H9 (cell line): ENCODE measurements at regions not wholly inside any gene's neighbourhood (a gene's known extent, or its start where the extent isn't known, plus 50 kb on each side); places are given as distances from the start of the nearest gene placed in this dataset.
A peak's percentile ranks its signal among the peaks of the same experiment; 100 is the strongest.

Experiments used
- DNase-seq: peaks from one replicate; pipeline ENCODE4 v3.0.0-alpha.2; 2017
- H2AFZ ChIP-seq: one replicate; pipeline ENCODE4 v1.6.1; 2013; ENCODE audit warnings: mild to moderate bottlenecking, low read length, control low read depth, moderate library complexity
- H2AK5ac ChIP-seq: 2 replicates; pipeline ENCODE4 v1.6.1; 2013; ENCODE audit warnings: low read length, control low read depth, mixed read lengths; ENCODE audit not compliant: insufficient read length
- H2BK120ac ChIP-seq: one replicate; pipeline ENCODE4 v1.6.1; 2013; ENCODE audit warnings: low read depth, mild to moderate bottlenecking, low read length, control low read depth, inconsistent platforms; ENCODE audit not compliant: poor library complexity, severe bottlenecking
- H2BK12ac ChIP-seq: 2 replicates; pipeline ENCODE4 v1.6.1; 2013; ENCODE audit warnings: low read length, control low read depth, mixed read lengths, low read depth; ENCODE audit not compliant: insufficient read length
- H2BK15ac ChIP-seq: 2 replicates; pipeline ENCODE4 v1.6.1; 2013; ENCODE audit warnings: low read depth, low read length, control low read depth
- H2BK20ac ChIP-seq: one replicate; pipeline ENCODE4 v1.6.1; 2013; ENCODE audit warnings: low read depth, mild to moderate bottlenecking, low read length, control low read depth, inconsistent platforms; ENCODE audit not compliant: poor library complexity, severe bottlenecking
- H2BK5ac ChIP-seq: 2 replicates; pipeline ENCODE4 v1.6.1; 2013; ENCODE audit warnings: low read length, control low read depth, mixed read lengths; ENCODE audit not compliant: insufficient read length
- H3K14ac ChIP-seq: 2 replicates; pipeline ENCODE4 v1.6.1; 2013; ENCODE audit warnings: low read length, control low read depth; ENCODE audit not compliant: insufficient read depth
- H3K18ac ChIP-seq: 2 replicates; pipeline ENCODE4 v1.6.1; 2013; ENCODE audit warnings: low read depth, mild to moderate bottlenecking, mixed read lengths, low read length, control low read depth; ENCODE audit not compliant: insufficient read length
- H3K23ac ChIP-seq: 2 replicates; pipeline ENCODE4 v1.6.1; 2013; ENCODE audit warnings: low read length, control low read depth, mixed read lengths, low read depth; ENCODE audit not compliant: insufficient read length
- H3K23me2 ChIP-seq: 2 replicates; pipeline ENCODE4 v1.6.1; 2013; ENCODE audit warnings: low read depth, mild to moderate bottlenecking, mixed read lengths, low read length, control low read depth; ENCODE audit not compliant: insufficient read length, poor library complexity, severe bottlenecking
- H3K27ac ChIP-seq: 2 replicates; pipeline ENCODE4 v1.5.1; 2013; ENCODE audit warnings: low read length, control low read depth, mixed read lengths, low read depth; ENCODE audit not compliant: insufficient read length
- H3K27me3 ChIP-seq: 2 replicates; pipeline ENCODE4 v1.6.1; 2013; ENCODE audit warnings: low read length, control low read depth, inconsistent platforms; ENCODE audit not compliant: insufficient read depth
- H3K4ac ChIP-seq: 2 replicates; pipeline ENCODE4 v1.6.1; 2013; ENCODE audit warnings: low read depth, mild to moderate bottlenecking, control low read depth, inconsistent platforms, low read length, moderate library complexity
- H3K4me1 ChIP-seq: 2 replicates; pipeline ENCODE4 v1.6.1; 2013; ENCODE audit warnings: low read length, control low read depth, inconsistent platforms; ENCODE audit not compliant: insufficient read depth
- H3K4me2 ChIP-seq: 2 replicates; pipeline ENCODE4 v1.6.1; 2013; ENCODE audit warnings: low read length, control low read depth, mixed read lengths; ENCODE audit not compliant: insufficient read length, insufficient read depth
- H3K56ac ChIP-seq: 2 replicates; pipeline ENCODE4 v1.6.1; 2013; ENCODE audit warnings: low read depth, mild to moderate bottlenecking, mixed read lengths, low read length, control low read depth; ENCODE audit not compliant: insufficient read length
- H3K79me1 ChIP-seq: 2 replicates; pipeline ENCODE4 v1.6.1; 2013; ENCODE audit warnings: low read depth, mild to moderate bottlenecking, moderate library complexity, low read length, control low read depth, inconsistent platforms; ENCODE audit not compliant: insufficient read depth, poor library complexity, severe bottlenecking
- H3K79me2 ChIP-seq: 2 replicates; pipeline ENCODE4 v1.6.1; 2013; ENCODE audit warnings: low read length, control low read depth, inconsistent platforms; ENCODE audit not compliant: insufficient read depth
- H3K9ac ChIP-seq: 2 replicates; pipeline ENCODE4 v1.6.1; 2013; ENCODE audit warnings: low read length, control low read depth, mixed read lengths; ENCODE audit not compliant: insufficient read length; ENCODE audit errors: extremely low read depth
- H3K9me3 ChIP-seq: one replicate; pipeline ENCODE4 v1.6.1; 2013; ENCODE audit warnings: low read depth, low read length, inconsistent platforms; ENCODE audit not compliant: control insufficient read depth
- H3T11ph ChIP-seq: one replicate; pipeline ENCODE4 v1.6.1; 2013; ENCODE audit warnings: mild to moderate bottlenecking, low read length, control low read depth, inconsistent platforms
- H4K20me1 ChIP-seq: one replicate; pipeline ENCODE4 v1.6.1; 2013; ENCODE audit not compliant: control insufficient read depth, insufficient read length, insufficient read depth
- H4K5ac ChIP-seq: 2 replicates; pipeline ENCODE4 v1.6.1; 2013; ENCODE audit warnings: low read depth, mild to moderate bottlenecking, mixed read lengths, low read length, control low read depth; ENCODE audit not compliant: insufficient read length
- H4K8ac ChIP-seq: replicated peaks from 2 replicates; pipeline ENCODE4 v1.6.1; 2013; ENCODE audit warnings: low read length, control low read depth, mixed read lengths, low read depth; ENCODE audit not compliant: insufficient read length
- H4K91ac ChIP-seq: 2 replicates; pipeline ENCODE4 v1.6.1; 2013; ENCODE audit warnings: low read depth, mild to moderate bottlenecking, moderate library complexity, mixed read lengths, low read length, control low read depth; ENCODE audit not compliant: insufficient read length
- H3K27ac Mint-ChIP-seq, 3 experiments: 2 replicates in 2 of 3; 3 replicates in 1 of 3; pipeline ENCODE4 v1.8.0; 2020 to 2021; ENCODE audit warnings: mixed read lengths in 3 of 3, mild to moderate bottlenecking in 1 of 3, moderate library complexity in 1 of 3
- H3K27me3 Mint-ChIP-seq: 2 replicates; pipeline ENCODE4 v1.8.0; 2021; ENCODE audit warnings: low read depth, mild to moderate bottlenecking, moderate library complexity, mixed read lengths
- H3K36me3 Mint-ChIP-seq, 3 experiments: 2 replicates in 2 of 3; 3 replicates in 1 of 3; pipeline ENCODE4 v1.8.0; 2020 to 2021; ENCODE audit warnings: low read depth in 3 of 3, mixed read lengths in 3 of 3; ENCODE audit not compliant: insufficient read depth in 1 of 3
- H3K4me1 Mint-ChIP-seq, 2 experiments: 2 replicates each; pipeline ENCODE4 v1.8.0; 2020; ENCODE audit warnings: mixed read lengths in 2 of 2
- H3K4me3 Mint-ChIP-seq, 2 experiments: 2 replicates in 1 of 2; 3 replicates in 1 of 2; pipeline ENCODE4 v1.8.0; 2020 to 2021; ENCODE audit warnings: mild to moderate bottlenecking in 2 of 2, mixed read lengths in 2 of 2, moderate library complexity in 1 of 2
- H3K9me3 Mint-ChIP-seq, 2 experiments: 2 replicates in 1 of 2; 3 replicates in 1 of 2; pipeline ENCODE4 v1.8.0; 2020; ENCODE audit warnings: mild to moderate bottlenecking in 2 of 2, mixed read lengths in 2 of 2, moderate library complexity in 1 of 2
- WGBS: extraction: QIAGEN DNeasy Blood & Tissue Kit; methylation state at CpG from one replicate; pipeline ENCODE4 v1.1.7; 2013; ENCODE audit warnings: missing lambda C conversion rate, low lambda C conversion rate, mixed read lengths; ENCODE audit not compliant: insufficient read length; ENCODE audit errors: extremely low coverage; 5-methylcytosine and 5-hydroxymethylcytosine counted together
- TF ChIP-seq, protein P1 (sequence below): fragments of 200-600 bp; sonication (generic); conservative IDR thresholded peaks from 3 replicates; pipeline ENCODE4 v1.8.0; 2021; ENCODE audit warnings: antibody characterized with exemption, mild to moderate bottlenecking

DNA sequence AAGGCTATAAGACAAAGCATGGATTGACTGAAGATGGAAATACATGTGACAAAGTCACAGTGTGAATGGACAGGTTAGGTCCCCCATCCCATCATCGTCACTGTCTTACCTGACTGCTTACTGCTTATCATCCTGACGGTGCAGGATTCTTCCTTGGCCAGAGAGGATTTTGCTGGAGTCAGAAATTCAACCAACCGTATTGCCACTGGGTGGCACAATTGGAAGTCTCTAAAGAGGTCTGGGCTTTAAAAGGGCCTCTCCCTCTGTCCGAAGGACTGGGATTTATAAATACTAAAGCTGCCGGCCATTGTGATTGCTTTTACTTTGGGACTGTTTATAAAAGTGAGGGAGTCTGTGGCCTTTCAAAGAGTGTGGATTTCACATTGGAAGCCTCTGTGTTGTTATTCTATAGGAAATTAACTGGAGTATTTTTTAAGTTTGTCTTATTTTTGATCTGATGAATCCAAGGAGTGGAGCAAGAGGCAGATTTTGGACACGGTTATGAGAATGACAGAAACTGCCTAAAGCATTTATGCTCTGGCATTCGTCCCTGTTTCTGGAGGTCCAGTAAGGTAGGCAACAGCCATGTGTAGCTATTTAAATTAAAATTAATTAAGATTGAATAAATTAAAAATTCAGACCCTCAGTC is 113.3 kb upstream of the CREB5 start:
- WGBS = no CpG with 5 or more reads among the region's 7 CpGs
- H2BK20ac ChIP-seq = no peak overlapping the region
- no peaks in the 10 kb centered on the region for H3K79me1 ChIP-seq
- no peak overlapping the region for H3K14ac ChIP-seq
- H3K56ac ChIP-seq = no peak overlapping the region
- no peaks in the 10 kb centered on the region for H3K9me3 ChIP-seq
- H2BK15ac ChIP-seq = no peak overlapping the region
- H3K9ac ChIP-seq = no peak overlapping the region
- no peak overlapping the region for H2AFZ ChIP-seq
- Mint-ChIP-seq H3K4me1 (peaks cover 24% of the 10 kb centered on the region in 2 experiments), H3K27me3 (no peaks in the 10 kb centered on the region), H3K27ac (peak overlapping the region in 1 of 3 experiments; percentile 61; a peak in 1 of 7 replicates), H3K9me3 (peaks cover 0 to 3% of the 10 kb centered on the region in 2 experiments; a peak in 3 of 5 replicates), H3K4me3 (no peak overlapping the region), H3K36me3 (peaks cover 0 to 4% (median 2%) of the 10 kb centered on the region in 3 experiments; a peak in 4 of 7 replicates)
- H3K4me2 ChIP-seq = no peak overlapping the region
- no peak overlapping the region for H2BK120ac ChIP-seq
- peak; percentile 74 for DNase-seq
- TF ChIP-seq, protein P1, sequence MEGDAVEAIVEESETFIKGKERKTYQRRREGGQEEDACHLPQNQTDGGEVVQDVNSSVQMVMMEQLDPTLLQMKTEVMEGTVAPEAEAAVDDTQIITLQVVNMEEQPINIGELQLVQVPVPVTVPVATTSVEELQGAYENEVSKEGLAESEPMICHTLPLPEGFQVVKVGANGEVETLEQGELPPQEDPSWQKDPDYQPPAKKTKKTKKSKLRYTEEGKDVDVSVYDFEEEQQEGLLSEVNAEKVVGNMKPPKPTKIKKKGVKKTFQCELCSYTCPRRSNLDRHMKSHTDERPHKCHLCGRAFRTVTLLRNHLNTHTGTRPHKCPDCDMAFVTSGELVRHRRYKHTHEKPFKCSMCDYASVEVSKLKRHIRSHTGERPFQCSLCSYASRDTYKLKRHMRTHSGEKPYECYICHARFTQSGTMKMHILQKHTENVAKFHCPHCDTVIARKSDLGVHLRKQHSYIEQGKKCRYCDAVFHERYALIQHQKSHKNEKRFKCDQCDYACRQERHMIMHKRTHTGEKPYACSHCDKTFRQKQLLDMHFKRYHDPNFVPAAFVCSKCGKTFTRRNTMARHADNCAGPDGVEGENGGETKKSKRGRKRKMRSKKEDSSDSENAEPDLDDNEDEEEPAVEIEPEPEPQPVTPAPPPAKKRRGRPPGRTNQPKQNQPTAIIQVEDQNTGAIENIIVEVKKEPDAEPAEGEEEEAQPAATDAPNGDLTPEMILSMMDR = peak; percentile 73
- H3K18ac ChIP-seq = no peak overlapping the region
- H3K23me2 ChIP-seq = no peaks in the 10 kb centered on the region
- H4K20me1 ChIP-seq = no peaks in the 10 kb centered on the region
- no peaks in the 10 kb centered on the region for H3K4me1 ChIP-seq
- H3K23ac ChIP-seq = no peak overlapping the region
- no peaks in the 10 kb centered on the region for H3K27me3 ChIP-seq
- no peaks in the 10 kb centered on the region for H3K79me2 ChIP-seq
- no peak overlapping the region for H2BK12ac ChIP-seq
- no peak overlapping the region for H3T11ph ChIP-seq
- no peak overlapping the region for H2BK5ac ChIP-seq
- H4K91ac ChIP-seq = no peak overlapping the region
- no peak overlapping the region for H3K4ac ChIP-seq
- no peak overlapping the region for H3K27ac ChIP-seq
- no peak overlapping the region for H2AK5ac ChIP-seq
- H4K8ac ChIP-seq = no peak overlapping the region
- H4K5ac ChIP-seq = no peak overlapping the region
